ENCODE measurements at regions not wholly inside any gene's neighbourhood (a gene's known extent, or its start where the extent isn't known, plus 50 kb on each side); places are given as distances from the start of the nearest gene placed in this dataset.

GRCh38 chr2:133847591-133847990 is 279.3 kb upstream of the NCKAP5 start:
- TF ChIP-seq CTCF (conservative IDR thresholded peaks at IDR 0.05), result no peak
- DNase-seq (ENCODE audit: low read depth, low spot score), result no peak
- Mint-ChIP-seq H3K4me3 (no peak overlapping the region), H3K27ac (ENCODE audit: unreplicated experiment) (no peak overlapping the region), H3K27me3 (ENCODE audit: low read depth) (no peaks in the 10 kb centered on the region), H3K9me3 (no peaks in the 10 kb centered on the region), H3K4me1 (peaks cover 17% of the 10 kb centered on the region), H3K36me3 (ENCODE audit: low read depth) (no peaks in the 10 kb centered on the region)

GRCh38 chr2:133848111-133848649 is 279.9 kb upstream of the NCKAP5 start:
- DNase-seq (ENCODE audit: low read depth, low spot score), result no peak
- Mint-ChIP-seq H3K27me3 (ENCODE audit: low read depth) (no peaks in the 10 kb centered on the region), H3K27ac (ENCODE audit: unreplicated experiment) (no peak overlapping the region), H3K4me1 (peaks cover 13% of the 10 kb centered on the region), H3K4me3 (no peak overlapping the region), H3K36me3 (ENCODE audit: low read depth) (no peaks in the 10 kb centered on the region), H3K9me3 (no peaks in the 10 kb centered on the region)
- no peak for TF ChIP-seq CTCF (conservative IDR thresholded peaks at IDR 0.05)

- Mint-ChIP-seq H3K4me3 (no peak overlapping the region), H3K36me3 (ENCODE audit: low read depth) (no peaks in the 10 kb centered on the region), H3K27ac (ENCODE audit: unreplicated experiment) (no peak overlapping the region), H3K27me3 (ENCODE audit: low read depth) (no peaks in the 10 kb centered on the region), H3K4me1 (peaks cover 8% of the 10 kb centered on the region), H3K9me3 (no peaks in the 10 kb centered on the region)
- no peak for DNase-seq (ENCODE audit: low read depth, low spot score)
- no peak for TF ChIP-seq CTCF (conservative IDR thresholded peaks at IDR 0.05)
Measured at GRCh38 chr2:133849341-133849740, 281.1 kb upstream of the NCKAP5 start.

- Mint-ChIP-seq H3K36me3 (ENCODE audit: low read depth) (no peaks in the 10 kb centered on the region), H3K9me3 (peaks cover 5% of the 10 kb centered on the region), H3K4me3 (no peak overlapping the region), H3K27me3 (ENCODE audit: low read depth) (peaks cover 4% of the 10 kb centered on the region), H3K4me1 (no peaks in the 10 kb centered on the region), H3K27ac (ENCODE audit: unreplicated experiment) (no peak overlapping the region)
- DNase-seq (ENCODE audit: low read depth, low spot score), result no peak
- no peak for TF ChIP-seq CTCF (conservative IDR thresholded peaks at IDR 0.05)
Measured at GRCh38 chr2:133854603-133855200, 286.4 kb upstream of the NCKAP5 start.

GRCh38 chr2:133855526-133855925 is 287.3 kb upstream of the NCKAP5 start:
- peaks cover 5% of the 10 kb centered on the region for H3K9me3 Mint-ChIP-seq
- H3K4me3 Mint-ChIP-seq, result no peak overlapping the region
- no peaks in the 10 kb centered on the region for H3K36me3 Mint-ChIP-seq (ENCODE audit: low read depth)
- H3K27me3 Mint-ChIP-seq (ENCODE audit: low read depth), result peaks cover 4% of the 10 kb centered on the region
- H3K4me1 Mint-ChIP-seq, result no peaks in the 10 kb centered on the region
- TF ChIP-seq CTCF (conservative IDR thresholded peaks at IDR 0.05), result no peak
- no peak overlapping the region for H3K27ac Mint-ChIP-seq (ENCODE audit: unreplicated experiment)
- no peak for DNase-seq (ENCODE audit: low read depth, low spot score)

Data from neural crest cell (in vitro differentiated cells).